DMS 273 (cell line): ENCODE measurements at regions not wholly inside any gene's neighbourhood (a gene's known extent, or its start where the extent isn't known, plus 50 kb on each side); places are given as distances from the start of the nearest gene placed in this dataset.
A peak's percentile ranks its signal among the peaks of the same experiment; 100 is the strongest.
"Not testable (repeated sequence)": the region's sequence is repeated elsewhere in the genome, so short reads cannot be mapped to it uniquely, and the experiment has no call there.

Experiments used
- DNase-seq: peaks from one replicate; lab custom pipeline; 2025; ENCODE audit not compliant: unreplicated experiment; lab: John Stamatoyannopoulos, UW

DNA sequence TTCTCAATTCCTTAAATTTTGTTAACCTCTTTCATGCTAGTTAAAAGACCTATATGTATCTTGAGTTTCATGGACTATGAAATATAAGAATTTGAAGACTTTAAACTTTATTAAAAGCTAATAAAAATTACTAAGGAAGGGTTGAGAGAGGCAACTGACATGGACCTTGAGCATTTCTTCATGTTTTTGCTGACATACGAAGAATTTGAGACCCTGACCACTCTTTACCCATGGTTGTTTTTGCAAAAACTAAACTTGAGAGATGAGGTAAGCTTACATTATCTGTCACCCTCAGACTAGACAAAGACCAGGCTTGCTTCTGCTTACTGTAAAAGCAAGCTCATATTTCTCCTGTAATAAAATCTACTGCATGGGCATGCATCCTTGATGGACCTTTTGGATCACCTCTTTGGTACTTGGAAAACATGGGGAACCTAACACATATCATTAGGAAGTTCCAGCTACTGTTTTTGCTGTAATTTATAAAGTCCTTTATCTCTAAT, 338.2 kb upstream of the PABPC4L start:
- DNase-seq, result no peak

DNA sequence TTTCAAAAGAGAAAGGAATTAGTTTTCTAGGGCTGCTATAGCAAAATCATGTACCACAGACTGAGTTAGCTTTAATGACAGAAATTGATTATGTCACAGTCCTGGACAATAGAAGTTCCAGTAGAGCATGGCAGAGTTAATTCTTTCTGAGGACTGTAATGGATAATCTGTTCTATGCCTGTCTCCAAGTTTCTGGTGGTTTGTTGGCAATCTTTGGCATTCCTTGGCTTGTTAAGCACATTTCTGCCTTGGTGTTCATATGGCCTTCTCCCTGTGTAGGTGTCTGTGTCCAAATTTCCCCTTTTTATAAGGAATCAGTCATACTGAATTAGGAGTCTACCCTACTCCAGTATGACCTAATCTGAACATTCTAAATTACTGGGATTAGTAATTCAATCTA, 336.1 kb upstream of the PABPC4L start:
- no peak for DNase-seq

GRCh38 chr4:134533068-134533467, 331.5 kb upstream of the PABPC4L start:
- peak; percentile 2 for DNase-seq

- no peak for DNase-seq
These were observed 329.4 kb upstream of the PABPC4L start for GRCh38 chr4:134531013-134531412.

GRCh38 chr4:134529629-134530028, 328.0 kb upstream of the PABPC4L start:
- DNase-seq, result no peak

DNA sequence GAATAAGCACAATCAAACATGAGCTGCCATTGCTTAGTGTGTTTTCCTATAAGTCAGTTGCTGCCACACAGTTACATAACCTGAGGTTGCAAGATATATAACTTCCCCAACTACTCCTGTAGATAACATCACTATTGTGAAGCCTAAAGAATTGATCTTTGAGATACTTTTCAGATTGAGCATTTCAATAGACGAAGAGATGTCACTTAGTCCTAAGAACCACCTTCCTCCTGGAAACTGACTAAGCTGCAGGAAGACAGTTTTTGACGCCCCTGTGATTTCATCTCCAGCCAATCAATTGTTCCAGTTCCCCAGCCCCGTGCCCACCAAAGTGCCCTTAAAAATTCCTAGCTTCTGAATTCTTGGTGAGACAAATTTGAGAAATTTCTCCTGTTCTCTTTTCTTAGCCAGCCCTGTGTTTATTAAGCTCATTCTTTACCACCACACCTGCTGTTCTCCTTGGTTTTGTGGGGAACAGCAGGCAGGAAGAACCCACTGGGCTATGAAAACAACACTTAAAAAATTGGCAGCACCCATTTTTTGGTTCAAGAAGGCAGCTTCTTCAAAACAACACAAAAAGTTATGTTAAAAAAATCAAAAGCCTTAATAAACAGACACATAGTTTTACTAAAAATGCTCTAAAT, 317.1 kb upstream of the PABPC4L start:
- peak; percentile 2 for DNase-seq

GRCh38 chr4:134510544-134510943, 309.0 kb upstream of the PABPC4L start:
- DNase-seq, result no peak

DNA sequence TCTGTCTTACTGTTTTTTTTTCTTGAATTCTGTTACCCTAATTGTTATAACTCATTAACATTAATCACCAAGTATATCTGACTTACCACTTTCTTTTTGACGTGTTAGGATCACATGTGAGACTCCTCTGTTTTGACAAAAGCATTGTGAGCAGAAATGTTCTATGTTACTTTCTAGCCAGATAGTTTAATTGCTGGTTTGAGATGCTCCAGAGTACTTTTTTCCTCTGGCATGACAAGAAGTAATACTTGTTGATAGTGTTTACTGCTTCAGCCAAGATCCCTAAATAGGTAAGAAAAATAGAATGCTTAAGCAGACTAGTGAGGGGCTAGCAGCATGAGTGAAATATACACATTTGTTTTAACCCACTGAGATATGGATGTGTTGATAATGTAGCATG, 303.9 kb upstream of the PABPC4L start:
- DNase-seq, result no peak

- no peak for DNase-seq
These were observed 300.5 kb upstream of the PABPC4L start for GRCh38 chr4:134501973-134502643.

GRCh38 chr4:134501488-134501887, 299.9 kb upstream of the PABPC4L start:
- not testable (repeated sequence) for DNase-seq

- DNase-seq, result no peak
These were observed 297.5 kb upstream of the PABPC4L start for GRCh38 chr4:134499074-134499473.

GRCh38 chr4:134490863-134491262, 289.3 kb upstream of the PABPC4L start:
- no peak for DNase-seq

DNA sequence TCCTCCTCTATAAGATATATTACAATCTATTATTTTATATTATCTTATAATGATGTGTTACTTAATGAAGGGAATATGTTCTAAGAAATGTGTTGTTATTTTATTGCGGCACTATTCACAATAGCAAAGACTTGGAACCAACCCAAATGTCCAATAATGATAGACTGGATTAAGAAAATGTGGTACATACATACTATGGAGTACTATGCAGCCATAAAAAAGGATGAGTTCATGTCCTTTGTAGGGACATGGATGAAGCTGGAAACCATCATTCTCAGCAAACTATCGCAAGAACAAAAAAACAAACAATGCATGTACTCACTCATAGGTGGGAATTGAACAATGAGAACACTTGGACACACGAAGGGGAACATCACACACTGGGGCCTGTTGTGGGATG, 281.9 kb upstream of the PABPC4L start:
- not testable (repeated sequence) for DNase-seq

- no peak for DNase-seq
These were observed 270.0 kb upstream of the PABPC4L start for GRCh38 chr4:134471569-134471968.

DNA sequence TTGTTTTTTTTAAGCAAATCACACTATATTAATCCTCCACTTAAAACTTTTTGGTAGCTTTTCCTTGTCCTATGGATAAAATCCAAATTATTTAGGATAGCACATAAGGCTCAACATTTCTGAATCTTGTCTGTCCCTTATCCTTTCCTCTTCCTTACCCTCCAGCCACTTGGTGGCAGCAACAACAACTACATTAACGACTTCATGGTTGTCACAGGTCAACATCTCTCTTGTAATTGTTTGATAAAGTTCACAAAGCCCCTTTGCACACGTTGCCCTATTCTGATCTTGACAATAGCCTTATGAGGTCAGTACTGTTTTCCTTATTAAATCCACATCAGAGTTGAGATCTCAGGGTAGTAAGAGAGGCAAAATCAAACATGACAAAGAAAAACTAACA, 269.0 kb upstream of the PABPC4L start:
- peak; percentile 37 for DNase-seq

GRCh38 chr4:134465417-134465816, 263.8 kb upstream of the PABPC4L start:
- DNase-seq, result no peak

- DNase-seq, result no peak
These were observed 262.2 kb upstream of the PABPC4L start for GRCh38 chr4:134463771-134464170.

DNA sequence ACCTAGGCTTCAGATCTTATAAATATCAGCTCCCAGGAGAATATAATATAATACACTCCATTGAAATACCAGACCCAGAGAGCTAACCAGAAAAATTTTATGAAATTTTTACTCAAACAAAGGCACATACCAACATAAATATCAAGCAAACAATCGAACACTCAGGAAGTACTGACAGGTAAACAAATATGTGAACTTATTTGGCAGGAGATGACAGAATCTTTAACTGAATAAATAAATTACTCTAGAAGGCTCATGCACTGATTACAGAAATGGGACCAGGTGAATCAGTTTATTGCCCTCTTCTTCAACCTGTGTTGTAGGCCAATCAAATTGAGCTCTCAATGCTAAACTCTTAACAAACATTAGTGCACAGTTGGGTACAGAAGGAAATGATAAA, 225.2 kb upstream of the PABPC4L start:
- DNase-seq, result no peak

- no peak for DNase-seq
These were observed 224.2 kb upstream of the PABPC4L start for GRCh38 chr4:134425756-134426155.

DNA sequence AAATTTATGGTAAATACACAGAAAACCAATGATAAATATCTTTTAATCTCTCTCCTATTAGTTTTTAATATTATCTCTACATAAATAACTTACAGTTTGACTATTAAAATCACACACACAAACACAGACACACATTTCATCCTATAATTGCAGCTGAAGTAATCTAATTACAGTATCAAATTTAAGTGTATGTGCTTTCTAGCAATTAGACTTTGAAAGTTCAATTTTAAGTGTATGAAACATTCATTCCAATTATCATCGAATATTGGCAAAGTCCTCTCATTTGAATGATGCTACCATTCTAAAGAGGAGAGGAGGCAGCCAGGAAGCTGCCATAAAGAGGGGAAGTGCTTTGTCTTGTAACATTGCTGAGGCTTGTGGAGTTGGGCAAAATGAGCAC, 221.2 kb upstream of the PABPC4L start:
- no peak for DNase-seq

GRCh38 chr4:134421734-134422133, 220.1 kb upstream of the PABPC4L start:
- no peak for DNase-seq

GRCh38 chr4:134408897-134409296, 207.3 kb upstream of the PABPC4L start:
- no peak for DNase-seq

DNA sequence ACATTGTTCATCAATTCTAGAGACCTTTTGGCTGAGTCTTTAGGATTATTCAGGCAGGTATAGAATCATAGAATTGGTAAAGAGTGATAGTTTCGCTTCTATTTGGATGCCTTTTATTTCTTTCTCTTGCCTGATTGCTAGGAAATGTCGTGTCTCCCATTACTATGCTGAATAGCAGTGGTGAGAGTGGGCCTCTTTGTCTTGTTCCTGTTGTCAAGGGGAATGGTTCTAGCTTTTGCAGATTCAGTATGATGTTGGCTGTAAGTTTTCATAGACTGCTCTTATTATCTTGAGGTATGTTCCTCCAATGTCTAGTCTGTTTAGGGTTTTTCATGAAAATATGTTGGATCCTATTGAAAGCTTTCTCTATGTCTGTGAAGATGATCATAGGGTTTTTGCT, 200.2 kb upstream of the PABPC4L start:
- no peak for DNase-seq
